ENCODE measurements at regions not wholly inside any gene's neighbourhood (a gene's known extent, or its start where the extent isn't known, plus 50 kb on each side); places are given as distances from the start of the nearest gene placed in this dataset.
"Not testable (repeated sequence)": the region's sequence is repeated elsewhere in the genome, so short reads cannot be mapped to it uniquely, and the experiment has no call there.

GRCh38 chr6:58198301-58198700 lies 880.9 kb downstream of the PRIM2 start:
- Mint-ChIP-seq H3K4me3 (no peak overlapping the region), H3K27me3 (no peaks in the 10 kb centered on the region), H3K27ac (no peak overlapping the region), H3K4me1 (no peaks in the 10 kb centered on the region), H3K36me3 (ENCODE audit: low read depth) (no peaks in the 10 kb centered on the region), H3K9me3 (no peaks in the 10 kb centered on the region)
- no peak for ATAC-seq (replicated peaks)

- ATAC-seq (replicated peaks); H3K4me1 Mint-ChIP-seq; H3K27ac Mint-ChIP-seq; H3K36me3 Mint-ChIP-seq (ENCODE audit: low read depth); H3K4me3 Mint-ChIP-seq; H3K27me3 Mint-ChIP-seq: not testable (repeated sequence)
- peaks cover 23% of the 10 kb centered on the region for H3K9me3 Mint-ChIP-seq
Measured at GRCh38 chr6:58237124-58237523, 919.7 kb downstream of the PRIM2 start.

- ATAC-seq (replicated peaks); H3K4me3 Mint-ChIP-seq; H3K27me3 Mint-ChIP-seq; H3K27ac Mint-ChIP-seq; H3K4me1 Mint-ChIP-seq; H3K36me3 Mint-ChIP-seq (ENCODE audit: low read depth): not testable (repeated sequence)
- peaks cover 16% of the 10 kb centered on the region for H3K9me3 Mint-ChIP-seq
Measured at GRCh38 chr6:58238421-58238820, 921.0 kb downstream of the PRIM2 start.

DNA sequence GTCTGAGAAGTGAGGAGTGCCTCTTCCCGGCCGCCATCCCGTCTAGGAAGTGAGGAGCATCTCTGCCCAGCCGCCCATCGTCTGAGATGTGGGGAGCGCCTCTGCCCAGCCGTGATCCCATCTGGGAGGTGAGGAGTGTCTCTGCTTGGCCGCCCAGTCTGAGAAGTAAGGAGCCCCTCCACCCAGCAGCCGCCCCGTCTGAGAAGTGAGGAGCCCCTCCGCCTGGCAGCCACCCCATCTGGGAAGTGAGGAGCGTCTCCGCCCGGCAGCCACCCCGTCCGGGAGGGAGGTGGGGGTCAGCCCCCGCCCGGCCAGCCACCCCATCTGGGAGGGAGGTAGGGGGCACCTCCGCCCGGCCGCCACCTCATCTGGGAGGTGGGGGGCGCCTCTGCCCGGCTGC lies 940.2 kb downstream of the PRIM2 start:
- H3K36me3 Mint-ChIP-seq (ENCODE audit: low read depth); ATAC-seq (replicated peaks); H3K27ac Mint-ChIP-seq; H3K4me3 Mint-ChIP-seq; H3K4me1 Mint-ChIP-seq; H3K27me3 Mint-ChIP-seq: not testable (repeated sequence)
- H3K9me3 Mint-ChIP-seq: peaks cover 23% of the 10 kb centered on the region

DNA sequence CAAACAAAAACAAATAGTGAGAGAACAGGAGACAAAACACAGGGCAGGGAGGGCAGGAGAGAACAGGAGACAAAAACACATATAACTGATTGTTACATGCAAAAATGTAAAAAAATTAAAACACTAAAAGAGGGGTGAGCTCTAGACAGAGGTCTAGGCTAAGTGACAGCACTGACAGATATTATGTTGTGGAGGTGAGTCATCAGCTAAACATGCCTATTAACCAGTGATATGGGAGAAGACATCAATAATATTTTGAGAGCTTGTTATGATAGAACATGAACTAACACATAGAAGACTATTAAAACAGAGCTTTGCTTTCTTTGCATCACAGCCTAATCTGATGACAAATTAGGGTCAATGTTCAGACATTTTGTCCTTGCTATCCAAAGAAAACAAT lies 972.7 kb downstream of the PRIM2 start:
- Mint-ChIP-seq H3K36me3 (ENCODE audit: low read depth) (no peaks in the 10 kb centered on the region), H3K4me1 (no peaks in the 10 kb centered on the region), H3K9me3 (peaks cover 7% of the 10 kb centered on the region), H3K4me3 (no peak overlapping the region), H3K27me3 (no peaks in the 10 kb centered on the region), H3K27ac (no peak overlapping the region)
- ATAC-seq (replicated peaks): no peak

DNA sequence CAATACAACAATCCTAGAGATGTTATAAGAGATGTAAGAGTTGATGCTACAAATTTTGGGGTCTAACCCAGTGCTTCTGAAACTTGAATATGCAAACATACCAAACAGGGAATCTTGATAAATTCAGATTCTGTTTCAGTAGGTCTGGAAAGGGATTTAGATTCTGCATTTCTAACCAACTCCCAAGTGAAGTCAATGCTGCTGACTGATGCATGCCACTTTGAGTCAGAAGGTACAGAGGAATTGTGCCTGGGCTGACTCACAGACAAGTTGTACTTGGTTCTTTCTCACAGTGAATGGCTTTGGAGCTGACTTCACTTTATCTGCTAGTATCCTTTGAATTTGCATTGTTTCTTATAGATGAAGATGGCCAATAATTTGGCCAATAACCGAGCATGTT lies 973.9 kb downstream of the PRIM2 start:
- not testable (repeated sequence) for H3K27ac Mint-ChIP-seq; H3K4me1 Mint-ChIP-seq; H3K36me3 Mint-ChIP-seq (ENCODE audit: low read depth); ATAC-seq (replicated peaks); H3K4me3 Mint-ChIP-seq; H3K9me3 Mint-ChIP-seq; H3K27me3 Mint-ChIP-seq

- ATAC-seq (replicated peaks); H3K4me3 Mint-ChIP-seq: not testable (repeated sequence)
Measured at GRCh38 chr6:58307901-58308300, 990.5 kb downstream of the PRIM2 start.

GRCh38 chr6:58332108-58332507 lies 1014.7 kb downstream of the PRIM2 start:
- H3K4me3 Mint-ChIP-seq; ATAC-seq (replicated peaks); H3K9me3 Mint-ChIP-seq; H3K36me3 Mint-ChIP-seq (ENCODE audit: low read depth); H3K27me3 Mint-ChIP-seq; H3K4me1 Mint-ChIP-seq; H3K27ac Mint-ChIP-seq: not testable (repeated sequence)

More at GRCh38 chr6:58307901-58308300, 990.5 kb downstream of the PRIM2 start:
- H3K36me3 Mint-ChIP-seq (ENCODE audit: low read depth); H3K9me3 Mint-ChIP-seq; H3K4me1 Mint-ChIP-seq; H3K27ac Mint-ChIP-seq; H3K27me3 Mint-ChIP-seq: not testable (repeated sequence)

DNA sequence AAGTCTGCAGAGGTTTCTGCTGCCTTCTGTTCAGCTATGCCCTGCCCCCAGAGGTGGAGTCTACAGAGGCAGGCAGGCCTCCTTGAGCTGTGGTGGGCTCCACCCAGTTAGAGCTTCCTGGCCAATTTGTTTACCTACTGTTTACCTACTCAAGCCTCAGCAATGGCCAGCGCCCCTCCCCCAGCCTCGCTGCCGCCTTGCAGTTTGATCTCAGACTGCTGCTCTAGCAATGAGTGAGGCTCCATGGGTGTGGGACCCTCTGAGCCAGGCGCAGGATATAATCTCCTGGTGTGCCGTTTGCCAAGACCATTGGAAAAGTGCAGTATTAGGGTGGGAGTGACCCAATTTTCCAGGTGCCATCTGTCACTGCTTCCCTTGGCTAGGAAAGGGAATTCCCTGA lies 1024.9 kb downstream of the PRIM2 start:
- not testable (repeated sequence) for H3K4me1 Mint-ChIP-seq

DNA sequence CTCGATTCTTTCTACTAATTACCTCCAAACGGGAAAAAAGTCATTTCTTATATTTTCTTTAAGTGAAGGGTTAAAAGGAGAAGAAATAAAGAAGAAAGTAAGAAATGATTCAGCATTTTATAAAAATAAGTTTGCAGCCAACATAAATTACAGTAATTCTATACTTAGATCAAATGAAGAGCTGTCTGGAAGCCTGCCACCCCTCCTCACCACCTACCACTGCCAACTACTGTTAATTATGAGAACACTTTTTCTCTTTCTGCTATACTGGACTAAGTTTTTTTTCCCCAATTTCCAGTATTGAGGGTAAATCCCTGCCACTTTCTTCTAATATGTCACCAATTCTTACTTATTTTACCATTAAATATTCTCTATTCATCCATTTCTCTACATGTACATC lies 1030.1 kb downstream of the PRIM2 start:
- not testable (repeated sequence) for H3K4me3 Mint-ChIP-seq; ATAC-seq (replicated peaks); H3K27me3 Mint-ChIP-seq; H3K4me1 Mint-ChIP-seq; H3K36me3 Mint-ChIP-seq (ENCODE audit: low read depth); H3K27ac Mint-ChIP-seq; H3K9me3 Mint-ChIP-seq

More for the DNA sequence above, 1024.9 kb downstream of the PRIM2 start:
- not testable (repeated sequence) for ATAC-seq (replicated peaks); H3K27me3 Mint-ChIP-seq; H3K4me3 Mint-ChIP-seq; H3K27ac Mint-ChIP-seq; H3K36me3 Mint-ChIP-seq (ENCODE audit: low read depth)
- peaks cover 12% of the 10 kb centered on the region for H3K9me3 Mint-ChIP-seq

- not testable (repeated sequence) for H3K36me3 Mint-ChIP-seq (ENCODE audit: low read depth); ATAC-seq (replicated peaks)
Measured at GRCh38 chr6:58351619-58352018, 1034.2 kb downstream of the PRIM2 start.

GRCh38 chr6:58358452-58358851 lies 1041.0 kb downstream of the PRIM2 start:
- not testable (repeated sequence) for H3K36me3 Mint-ChIP-seq (ENCODE audit: low read depth); H3K27ac Mint-ChIP-seq; H3K4me3 Mint-ChIP-seq; H3K4me1 Mint-ChIP-seq; ATAC-seq (replicated peaks); H3K27me3 Mint-ChIP-seq; H3K9me3 Mint-ChIP-seq

More at GRCh38 chr6:58351619-58352018, 1034.2 kb downstream of the PRIM2 start:
- H3K4me3 Mint-ChIP-seq, H3K4me1 Mint-ChIP-seq, H3K27me3 Mint-ChIP-seq, H3K27ac Mint-ChIP-seq: not testable (repeated sequence)
- peaks cover 12% of the 10 kb centered on the region for H3K9me3 Mint-ChIP-seq

DNA sequence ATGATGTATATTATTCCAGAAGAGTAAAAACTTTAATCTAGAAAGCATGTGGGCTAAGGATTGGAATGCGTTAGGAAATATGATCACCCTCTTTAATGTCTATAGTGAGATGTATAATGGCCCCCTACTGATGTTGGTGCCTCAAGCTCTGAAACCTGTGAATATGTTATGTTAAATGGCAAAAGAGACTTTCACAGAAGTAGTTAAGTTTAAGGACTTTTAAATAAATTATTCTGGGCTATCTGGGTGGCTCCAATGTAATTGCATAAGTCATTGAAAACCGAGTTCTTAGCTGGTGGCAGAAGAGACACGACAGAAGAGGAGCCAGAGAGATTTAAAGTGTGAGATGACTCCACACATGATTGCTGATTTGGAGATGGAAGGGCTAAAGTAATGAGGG lies 1048.4 kb downstream of the PRIM2 start:
- H3K4me1 Mint-ChIP-seq; ATAC-seq (replicated peaks); H3K4me3 Mint-ChIP-seq; H3K27me3 Mint-ChIP-seq; H3K27ac Mint-ChIP-seq; H3K36me3 Mint-ChIP-seq (ENCODE audit: low read depth); H3K9me3 Mint-ChIP-seq: not testable (repeated sequence)

DNA sequence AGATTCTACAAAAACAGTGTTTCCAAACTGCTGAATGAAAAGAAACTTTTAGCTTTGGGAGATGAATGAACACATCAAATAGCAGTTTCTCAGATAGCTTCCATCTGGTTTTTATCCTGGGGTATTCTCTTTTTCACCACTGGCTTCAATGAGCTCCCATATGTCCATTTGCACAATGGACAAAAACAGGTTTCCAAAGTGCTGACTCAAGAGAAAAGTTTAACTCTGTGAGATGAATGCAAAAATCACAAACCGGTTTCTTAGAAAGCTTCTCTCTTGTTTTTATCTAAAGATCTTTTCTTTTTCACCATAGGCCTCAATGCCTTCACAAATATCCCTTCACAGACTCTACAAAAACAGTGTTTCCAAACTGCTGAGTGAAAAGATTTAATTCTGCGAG lies 1089.2 kb downstream of the PRIM2 start:
- not testable (repeated sequence) for H3K27me3 Mint-ChIP-seq; H3K4me3 Mint-ChIP-seq; H3K36me3 Mint-ChIP-seq (ENCODE audit: low read depth); H3K27ac Mint-ChIP-seq; ATAC-seq (replicated peaks); H3K9me3 Mint-ChIP-seq; H3K4me1 Mint-ChIP-seq

DNA sequence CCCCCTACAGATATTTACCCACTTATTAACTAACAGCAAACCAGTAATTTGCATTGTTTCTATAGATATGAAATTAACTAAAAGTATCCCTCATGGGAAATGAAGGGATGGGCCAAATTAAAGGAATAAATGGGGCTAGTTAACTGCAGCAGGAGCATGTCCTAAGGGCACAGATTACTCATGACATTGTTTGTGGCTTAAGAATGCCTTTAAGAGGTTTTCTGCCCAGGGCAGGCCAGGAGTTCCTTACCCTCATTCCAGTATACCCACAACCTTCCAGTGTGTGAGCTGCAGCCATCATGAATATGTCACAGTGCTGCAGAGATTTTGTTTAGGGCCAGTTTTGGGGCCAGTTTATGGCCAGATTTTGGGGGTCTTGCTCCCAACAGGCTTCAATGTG lies 1101.9 kb downstream of the PRIM2 start:
- H3K4me1 Mint-ChIP-seq: no peaks in the 10 kb centered on the region
- no peak overlapping the region for H3K4me3 Mint-ChIP-seq
- no peaks in the 10 kb centered on the region for H3K36me3 Mint-ChIP-seq (ENCODE audit: low read depth)
- peaks cover 17% of the 10 kb centered on the region for H3K9me3 Mint-ChIP-seq
- no peak overlapping the region for H3K27ac Mint-ChIP-seq
- no peaks in the 10 kb centered on the region for H3K27me3 Mint-ChIP-seq
- ATAC-seq (replicated peaks): no peak

Data from activated T-helper 17 cell treated with anti-CD3 and anti-CD28 coated beads, Interleukin-2, amount 50 U/mL, for 72 hours (primary cell).